AG04450 (cell line): ENCODE measurements at regions not wholly inside any gene's neighbourhood (a gene's known extent, or its start where the extent isn't known, plus 50 kb on each side); places are given as distances from the start of the nearest gene placed in this dataset.
"Not testable (repeated sequence)": the region's sequence is repeated elsewhere in the genome, so short reads cannot be mapped to it uniquely, and the experiment has no call there.

ENCODE experiments used
- CTCF ChIA-PET: fragments of 300-600, 350-600 bp; formaldehyde crosslinking; extraction: SDS; loops from one replicate; lab custom pipeline; 2022; ENCODE audit warnings: antibody characterized with exemption, inconsistent platforms; lab: Charles Lee
- POLR2A ChIA-PET: fragments of 350-600 bp; formaldehyde crosslinking; extraction: SDS; loops from one replicate; lab custom pipeline; 2021; ENCODE audit warnings: antibody characterized with exemption, inconsistent platforms; lab: Yijun Ruan, JAX
- DNase-seq: peaks from one replicate; pipeline ENCODE4 v3.0.0-alpha.2; 2011; ENCODE audit warnings: low read depth, low spot score
- H3K27ac ChIP-seq: one replicate; pipeline ENCODE4 v1.5.1; 2012; ENCODE audit warnings: low read depth, low read length, control low read depth
- H3K27me3 ChIP-seq: one replicate; pipeline ENCODE4 v1.6.0; 2012; ENCODE audit warnings: low read length; ENCODE audit not compliant: control insufficient read depth, insufficient read depth
- H3K4me3 ChIP-seq: 2 replicates; pipeline ENCODE4 v1.5.1; 2011; ENCODE audit warnings: mild to moderate bottlenecking, low read depth, low read length, control low read depth
- H3K9me3 ChIP-seq: 2 replicates; pipeline ENCODE4 v1.5.1; 2012; ENCODE audit warnings: low read length; ENCODE audit not compliant: control insufficient read depth, insufficient read depth
- TF ChIP-seq, protein P1 (sequence below): IDR thresholded peaks from 2 replicates; pipeline ENCODE4 v1.5.1; 2011; ENCODE audit warnings: low read depth, low read length, control low read depth, inconsistent platforms

DNA sequence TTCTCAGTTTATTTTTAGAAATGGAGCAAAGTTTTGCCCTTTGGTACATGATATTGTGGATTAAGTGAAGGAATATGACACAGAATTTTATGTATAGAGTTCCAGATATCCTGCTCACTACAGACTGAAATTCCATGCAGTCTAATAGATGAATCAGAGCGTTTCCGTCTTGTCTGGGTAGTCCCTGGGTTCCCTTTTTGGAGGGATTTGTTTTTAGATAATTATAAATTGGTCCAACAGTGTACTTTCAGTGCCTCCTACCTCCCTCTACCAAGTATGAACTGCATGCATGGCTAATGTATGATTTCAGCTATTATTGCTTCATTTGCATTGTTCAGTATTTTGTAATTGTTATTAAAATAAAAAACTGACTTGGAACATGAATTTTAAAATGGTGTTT lies 74.4 kb downstream of the SEPTIN7 start:
- CTCF ChIA-PET = no interaction called here
- H3K9me3 ChIP-seq = no peaks in the 10 kb centered on the region
- POLR2A ChIA-PET = no interaction called here
- H3K27me3 ChIP-seq = no peaks in the 10 kb centered on the region
- H3K27ac ChIP-seq = no peak overlapping the region
- H3K4me3 ChIP-seq = no peak overlapping the region
- no peak for DNase-seq
- TF ChIP-seq, protein P1, sequence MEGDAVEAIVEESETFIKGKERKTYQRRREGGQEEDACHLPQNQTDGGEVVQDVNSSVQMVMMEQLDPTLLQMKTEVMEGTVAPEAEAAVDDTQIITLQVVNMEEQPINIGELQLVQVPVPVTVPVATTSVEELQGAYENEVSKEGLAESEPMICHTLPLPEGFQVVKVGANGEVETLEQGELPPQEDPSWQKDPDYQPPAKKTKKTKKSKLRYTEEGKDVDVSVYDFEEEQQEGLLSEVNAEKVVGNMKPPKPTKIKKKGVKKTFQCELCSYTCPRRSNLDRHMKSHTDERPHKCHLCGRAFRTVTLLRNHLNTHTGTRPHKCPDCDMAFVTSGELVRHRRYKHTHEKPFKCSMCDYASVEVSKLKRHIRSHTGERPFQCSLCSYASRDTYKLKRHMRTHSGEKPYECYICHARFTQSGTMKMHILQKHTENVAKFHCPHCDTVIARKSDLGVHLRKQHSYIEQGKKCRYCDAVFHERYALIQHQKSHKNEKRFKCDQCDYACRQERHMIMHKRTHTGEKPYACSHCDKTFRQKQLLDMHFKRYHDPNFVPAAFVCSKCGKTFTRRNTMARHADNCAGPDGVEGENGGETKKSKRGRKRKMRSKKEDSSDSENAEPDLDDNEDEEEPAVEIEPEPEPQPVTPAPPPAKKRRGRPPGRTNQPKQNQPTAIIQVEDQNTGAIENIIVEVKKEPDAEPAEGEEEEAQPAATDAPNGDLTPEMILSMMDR = no peak

DNA sequence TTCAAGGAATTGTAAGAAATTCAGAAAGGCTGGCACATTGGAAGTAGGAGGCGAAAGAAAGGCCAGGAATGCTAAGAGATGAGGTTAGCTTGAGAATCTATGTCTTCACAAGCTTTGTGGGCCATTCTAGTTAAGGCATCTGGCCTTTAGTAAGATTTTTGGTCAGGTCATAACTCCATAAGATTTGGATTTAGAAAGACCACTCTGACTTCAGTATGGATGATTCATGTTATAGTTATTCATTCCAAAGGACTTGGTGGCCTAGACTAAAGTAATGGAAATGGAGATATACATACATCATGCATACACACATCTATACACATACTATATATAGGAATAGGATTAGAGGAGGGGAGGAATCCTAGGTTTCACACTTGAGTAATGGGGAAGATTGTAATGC lies 77.5 kb downstream of the SEPTIN7 start:
- ChIA-PET POLR2A (no interaction called here), CTCF (interaction anchor here (1.5 kb wide), 1 partner anchor 169 kb away, joined by 5 read pairs; no protein-coding TSS in a partner anchor)

DNA sequence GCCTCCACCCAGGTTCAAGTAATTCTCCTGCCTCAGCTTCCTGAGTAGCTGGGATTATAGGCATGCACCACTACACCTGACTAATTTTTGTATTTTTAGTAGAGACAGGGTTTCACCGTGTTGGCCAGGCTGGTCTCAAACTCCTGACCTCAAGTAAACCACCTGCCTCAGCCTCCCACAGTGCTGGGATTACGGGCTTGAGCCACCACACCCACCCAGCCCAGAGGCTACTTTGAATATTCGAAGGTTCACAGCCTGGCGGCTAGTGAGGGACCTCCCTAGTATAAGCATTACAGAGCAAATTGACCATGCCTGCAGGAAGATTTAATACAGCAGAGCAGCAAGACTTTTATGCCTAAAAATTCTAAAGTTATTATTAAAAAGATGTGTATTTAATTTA lies 86.6 kb downstream of the SEPTIN7 start:
- DNase-seq, POLR2A ChIA-PET, H3K27ac ChIP-seq, H3K4me3 ChIP-seq, H3K27me3 ChIP-seq, H3K9me3 ChIP-seq, CTCF ChIA-PET: not testable (repeated sequence)

More for the DNA sequence above, 77.5 kb downstream of the SEPTIN7 start:
- Histone ChIP-seq H3K9me3 (no peaks in the 10 kb centered on the region), H3K27ac (no peak overlapping the region), H3K27me3 (no peaks in the 10 kb centered on the region), H3K4me3 (no peak overlapping the region)
- TF ChIP-seq, protein P1 = no peak
- peak; percentile 7 for DNase-seq

DNA sequence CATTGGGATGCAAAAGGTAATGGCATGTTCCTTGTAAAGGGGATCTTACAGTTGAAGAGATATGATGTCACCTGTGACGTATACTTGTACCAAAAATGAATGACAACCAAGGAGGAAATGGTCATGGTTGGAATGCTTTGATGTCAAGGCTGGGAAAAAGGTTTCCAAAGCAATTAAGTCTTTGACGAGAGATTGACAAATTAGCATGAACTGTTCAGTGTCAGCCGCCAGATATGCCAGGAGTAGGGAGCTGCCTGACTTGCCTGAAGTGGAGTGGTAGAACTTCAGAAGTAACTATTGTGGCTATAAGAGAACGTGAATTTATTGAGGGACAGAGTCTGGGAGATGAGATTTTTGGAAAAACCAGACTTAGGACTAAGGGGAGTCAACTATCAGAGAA lies 88.1 kb downstream of the SEPTIN7 start:
- TF ChIP-seq, protein P1 = no peak
- H3K27ac ChIP-seq = no peak overlapping the region
- no peak overlapping the region for H3K4me3 ChIP-seq
- ChIA-PET CTCF (interaction anchor here (1.0 kb wide), 1 partner anchor 88 kb away, joined by 7 read pairs; no protein-coding TSS in a partner anchor), POLR2A (no interaction called here)
- no peaks in the 10 kb centered on the region for H3K27me3 ChIP-seq
- H3K9me3 ChIP-seq = no peaks in the 10 kb centered on the region
- DNase-seq = no peak

DNA sequence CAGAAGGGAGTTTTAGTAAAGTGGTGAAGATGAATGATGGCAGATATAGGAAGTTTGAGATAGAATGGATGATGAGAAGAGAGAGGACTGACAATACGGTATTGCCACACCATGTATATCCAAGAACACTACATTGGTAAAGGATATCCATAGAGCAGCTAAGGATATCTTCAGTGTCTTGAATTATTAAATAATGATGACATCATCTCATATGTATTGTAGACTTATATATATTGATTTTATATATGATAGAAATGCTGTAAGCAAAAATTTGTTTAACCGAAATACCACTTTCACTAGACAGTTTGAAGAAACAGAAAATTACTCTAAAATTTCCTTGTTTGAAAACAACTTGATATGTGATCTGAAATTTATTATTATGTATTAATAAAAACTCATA lies 89.0 kb downstream of the SEPTIN7 start:
- ChIA-PET POLR2A (no interaction called here), CTCF (no interaction called here)
- DNase-seq = no peak
- no peak overlapping the region for H3K27ac ChIP-seq
- no peak overlapping the region for H3K4me3 ChIP-seq
- no peaks in the 10 kb centered on the region for H3K9me3 ChIP-seq
- TF ChIP-seq, protein P1 = no peak
- H3K27me3 ChIP-seq = no peaks in the 10 kb centered on the region
